ENCODE measurements at regions not wholly inside any gene's neighbourhood (a gene's known extent, or its start where the extent isn't known, plus 50 kb on each side); places are given as distances from the start of the nearest gene placed in this dataset.

- H3K27me3 ChIP-seq = no peaks in the 10 kb centered on the region
- no peaks in the 10 kb centered on the region for H3K36me3 ChIP-seq
- no peaks in the 10 kb centered on the region for H3K9me3 ChIP-seq (ENCODE audit: low read depth)
- TF ChIP-seq CTCF (IDR thresholded peaks at IDR 0.05; ENCODE audit: low read depth, low read length) = no peak
- H3K4me1 ChIP-seq (ENCODE audit: low read depth) = no peaks in the 10 kb centered on the region
- no peak overlapping the region for H3K4me3 ChIP-seq
- no peak overlapping the region for H3K27ac ChIP-seq
- no peak for DNase-seq (ENCODE audit: low read depth in 1 of 2, low spot score in 1 of 2)
Measured at GRCh38 chr5:51558682-51559081, 175.4 kb downstream of the ISL1 start.

GRCh38 chr5:51559339-51559738 lies 176.1 kb downstream of the ISL1 start:
- TF ChIP-seq CTCF (IDR thresholded peaks at IDR 0.05; ENCODE audit: low read depth, low read length) = no peak
- no peak overlapping the region for H3K4me3 ChIP-seq
- H3K27ac ChIP-seq = no peak overlapping the region
- no peaks in the 10 kb centered on the region for H3K9me3 ChIP-seq (ENCODE audit: low read depth)
- no peaks in the 10 kb centered on the region for H3K36me3 ChIP-seq
- H3K4me1 ChIP-seq (ENCODE audit: low read depth) = no peaks in the 10 kb centered on the region
- no peaks in the 10 kb centered on the region for H3K27me3 ChIP-seq
- no peak for DNase-seq (ENCODE audit: low read depth in 1 of 2, low spot score in 1 of 2)

GRCh38 chr5:51559921-51560658 lies 176.8 kb downstream of the ISL1 start:
- DNase-seq (ENCODE audit: low read depth in 1 of 2, low spot score in 1 of 2) = no peak
- no peak for TF ChIP-seq CTCF (IDR thresholded peaks at IDR 0.05; ENCODE audit: low read depth, low read length)
- Histone ChIP-seq H3K27me3 (peaks cover 4% of the 10 kb centered on the region), H3K9me3 (ENCODE audit: low read depth) (no peaks in the 10 kb centered on the region), H3K27ac (no peak overlapping the region), H3K36me3 (no peaks in the 10 kb centered on the region), H3K4me1 (ENCODE audit: low read depth) (no peaks in the 10 kb centered on the region), H3K4me3 (no peak overlapping the region)

- H3K27me3 ChIP-seq = peaks cover 4% of the 10 kb centered on the region
- no peak for DNase-seq (ENCODE audit: low read depth in 1 of 2, low spot score in 1 of 2)
- H3K36me3 ChIP-seq = no peaks in the 10 kb centered on the region
- no peak for TF ChIP-seq CTCF (IDR thresholded peaks at IDR 0.05; ENCODE audit: low read depth, low read length)
- H3K9me3 ChIP-seq (ENCODE audit: low read depth) = no peaks in the 10 kb centered on the region
- no peak overlapping the region for H3K27ac ChIP-seq
- no peak overlapping the region for H3K4me3 ChIP-seq
- no peaks in the 10 kb centered on the region for H3K4me1 ChIP-seq (ENCODE audit: low read depth)
Measured at GRCh38 chr5:51566953-51567352, 183.7 kb downstream of the ISL1 start.

- H3K36me3 ChIP-seq = no peaks in the 10 kb centered on the region
- H3K4me3 ChIP-seq = no peak overlapping the region
- TF ChIP-seq CTCF (IDR thresholded peaks at IDR 0.05; ENCODE audit: low read depth, low read length) = no peak
- H3K9me3 ChIP-seq (ENCODE audit: low read depth) = no peaks in the 10 kb centered on the region
- no peak overlapping the region for H3K27ac ChIP-seq
- H3K4me1 ChIP-seq (ENCODE audit: low read depth) = no peaks in the 10 kb centered on the region
- H3K27me3 ChIP-seq = peaks cover 4% of the 10 kb centered on the region
- no peak for DNase-seq (ENCODE audit: low read depth in 1 of 2, low spot score in 1 of 2)
Measured at GRCh38 chr5:51567636-51568035, 184.4 kb downstream of the ISL1 start.

Measured in cardiac muscle cell (in vitro differentiated cells and primary cell).